GM12872 (cell line): ENCODE measurements at regions not wholly inside any gene's neighbourhood (a gene's known extent, or its start where the extent isn't known, plus 50 kb on each side); places are given as distances from the start of the nearest gene placed in this dataset.

Source experiments
- TF ChIP-seq, protein P1 (sequence below): IDR thresholded peaks from 3 replicates; pipeline ENCODE4 v1.5.1; 2011; ENCODE audit warnings: low read depth, mild to moderate bottlenecking, low read length, moderate library complexity; ENCODE audit not compliant: insufficient read depth

DNA sequence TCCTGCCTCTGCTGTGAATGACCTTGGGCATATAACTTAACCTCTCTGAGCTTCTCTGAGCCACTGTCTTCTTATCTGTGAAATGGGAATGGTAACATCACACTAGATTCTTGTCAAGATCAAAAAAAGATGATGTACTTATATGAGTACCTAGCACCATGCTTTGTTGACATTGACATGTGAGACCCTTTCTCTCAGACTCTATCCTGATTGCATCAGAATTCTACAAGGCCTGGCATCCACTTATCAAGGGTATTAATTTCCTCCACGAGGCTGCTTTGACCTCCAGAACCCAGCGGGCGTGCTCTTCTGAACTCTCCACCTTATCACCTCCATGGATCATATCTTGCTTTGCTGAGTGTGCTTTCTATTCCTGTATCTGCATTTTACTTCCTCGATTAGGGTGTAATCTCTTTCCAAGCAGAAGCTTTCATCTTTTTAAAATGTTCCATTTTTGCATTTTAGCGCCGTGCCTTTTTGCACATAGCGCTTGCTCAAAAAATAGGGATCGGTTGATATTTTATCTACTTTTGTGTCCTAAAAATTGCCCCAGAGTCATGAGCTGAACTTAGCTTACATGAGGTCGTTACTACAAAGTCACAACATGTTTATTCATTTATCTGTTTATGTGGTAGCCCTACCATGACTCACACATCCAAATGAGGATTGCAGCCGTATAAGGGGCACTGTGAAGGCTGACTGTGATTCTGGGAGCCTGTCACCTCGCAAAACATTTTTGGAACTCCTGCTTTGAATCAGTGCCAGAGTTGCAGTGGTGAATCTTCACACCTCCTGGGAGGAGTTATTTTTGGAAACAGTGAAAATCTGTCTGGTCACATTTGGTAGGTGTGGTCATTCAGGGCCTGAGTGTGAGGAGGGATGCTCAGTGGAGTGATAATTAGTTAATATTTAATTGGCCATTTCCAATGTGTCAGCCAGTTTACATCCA lies 63.2 kb downstream of the IER5 start:
- TF ChIP-seq, protein P1, sequence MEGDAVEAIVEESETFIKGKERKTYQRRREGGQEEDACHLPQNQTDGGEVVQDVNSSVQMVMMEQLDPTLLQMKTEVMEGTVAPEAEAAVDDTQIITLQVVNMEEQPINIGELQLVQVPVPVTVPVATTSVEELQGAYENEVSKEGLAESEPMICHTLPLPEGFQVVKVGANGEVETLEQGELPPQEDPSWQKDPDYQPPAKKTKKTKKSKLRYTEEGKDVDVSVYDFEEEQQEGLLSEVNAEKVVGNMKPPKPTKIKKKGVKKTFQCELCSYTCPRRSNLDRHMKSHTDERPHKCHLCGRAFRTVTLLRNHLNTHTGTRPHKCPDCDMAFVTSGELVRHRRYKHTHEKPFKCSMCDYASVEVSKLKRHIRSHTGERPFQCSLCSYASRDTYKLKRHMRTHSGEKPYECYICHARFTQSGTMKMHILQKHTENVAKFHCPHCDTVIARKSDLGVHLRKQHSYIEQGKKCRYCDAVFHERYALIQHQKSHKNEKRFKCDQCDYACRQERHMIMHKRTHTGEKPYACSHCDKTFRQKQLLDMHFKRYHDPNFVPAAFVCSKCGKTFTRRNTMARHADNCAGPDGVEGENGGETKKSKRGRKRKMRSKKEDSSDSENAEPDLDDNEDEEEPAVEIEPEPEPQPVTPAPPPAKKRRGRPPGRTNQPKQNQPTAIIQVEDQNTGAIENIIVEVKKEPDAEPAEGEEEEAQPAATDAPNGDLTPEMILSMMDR = no peak

DNA sequence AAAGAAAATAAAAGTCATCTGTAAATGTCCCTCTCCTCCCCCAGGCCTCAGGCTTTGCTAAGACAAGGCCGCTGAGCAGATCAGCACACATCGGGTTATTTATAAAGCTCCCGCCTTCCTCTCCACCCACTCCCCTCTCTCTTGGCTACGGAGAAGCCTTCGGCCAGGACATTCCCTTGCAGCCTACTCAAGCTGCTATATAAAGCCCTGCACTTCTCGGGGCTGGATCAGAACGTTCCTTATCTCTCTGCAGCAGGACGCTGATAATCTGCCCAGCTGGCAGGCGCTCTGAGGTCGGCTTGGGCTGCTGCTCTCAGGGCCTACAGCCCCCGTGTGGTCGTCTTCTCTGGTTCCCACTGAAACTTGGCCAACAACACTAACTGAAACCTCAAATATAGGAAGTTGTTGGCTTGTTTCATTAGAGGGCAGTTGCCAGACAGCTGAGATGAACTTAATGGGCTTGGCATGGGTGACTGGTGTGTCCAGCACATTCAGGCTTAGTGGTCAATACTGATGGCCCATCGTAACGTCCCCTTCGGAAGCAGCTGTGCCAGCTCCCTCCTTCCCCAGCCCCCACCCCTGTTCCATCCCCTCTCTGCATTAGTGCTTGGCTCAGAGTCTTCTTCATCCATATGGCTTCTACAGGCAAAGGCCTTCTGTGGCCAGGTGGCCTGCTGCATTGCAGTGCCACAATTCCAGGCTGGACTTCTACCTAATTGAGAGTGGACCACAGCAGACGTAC lies 64.6 kb downstream of the IER5 start:
- TF ChIP-seq, protein P1 = peak; percentile 55

DNA sequence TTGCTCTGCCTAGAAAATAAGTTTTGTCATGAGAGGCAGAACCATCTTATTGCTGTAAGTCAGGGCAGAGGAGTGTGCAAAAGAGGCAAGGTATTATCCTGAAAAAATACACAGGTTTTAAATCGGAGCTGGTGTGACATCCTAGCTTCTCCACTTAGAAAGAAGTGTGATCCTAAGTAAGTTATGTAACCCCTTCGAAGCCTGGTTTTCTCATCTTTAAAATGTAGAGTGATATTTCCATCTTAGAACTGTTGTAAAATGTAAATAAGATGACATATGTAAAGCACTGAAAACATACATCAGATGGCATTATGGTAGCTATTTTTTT lies 65.1 kb downstream of the IER5 start:
- TF ChIP-seq, protein P1 = no peak

DNA sequence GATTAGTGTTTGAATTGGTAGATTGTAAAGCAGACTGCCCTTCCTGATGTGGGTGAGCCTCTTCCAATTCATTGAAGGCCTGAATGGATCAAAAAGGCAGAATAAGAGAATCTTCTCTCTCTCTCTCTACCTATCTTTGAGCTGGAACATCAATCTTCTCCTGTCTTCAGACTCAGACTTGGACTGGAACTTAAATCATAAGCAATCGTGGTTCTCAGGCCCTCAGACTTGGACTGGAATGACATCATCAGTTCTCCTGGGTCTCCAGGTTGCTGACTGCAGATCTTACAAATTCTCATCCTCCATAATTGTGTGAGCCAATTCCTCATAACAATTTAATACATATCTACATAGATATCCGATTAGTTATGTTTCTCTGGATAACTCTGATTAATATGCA lies 66.8 kb downstream of the IER5 start:
- TF ChIP-seq, protein P1 = no peak

DNA sequence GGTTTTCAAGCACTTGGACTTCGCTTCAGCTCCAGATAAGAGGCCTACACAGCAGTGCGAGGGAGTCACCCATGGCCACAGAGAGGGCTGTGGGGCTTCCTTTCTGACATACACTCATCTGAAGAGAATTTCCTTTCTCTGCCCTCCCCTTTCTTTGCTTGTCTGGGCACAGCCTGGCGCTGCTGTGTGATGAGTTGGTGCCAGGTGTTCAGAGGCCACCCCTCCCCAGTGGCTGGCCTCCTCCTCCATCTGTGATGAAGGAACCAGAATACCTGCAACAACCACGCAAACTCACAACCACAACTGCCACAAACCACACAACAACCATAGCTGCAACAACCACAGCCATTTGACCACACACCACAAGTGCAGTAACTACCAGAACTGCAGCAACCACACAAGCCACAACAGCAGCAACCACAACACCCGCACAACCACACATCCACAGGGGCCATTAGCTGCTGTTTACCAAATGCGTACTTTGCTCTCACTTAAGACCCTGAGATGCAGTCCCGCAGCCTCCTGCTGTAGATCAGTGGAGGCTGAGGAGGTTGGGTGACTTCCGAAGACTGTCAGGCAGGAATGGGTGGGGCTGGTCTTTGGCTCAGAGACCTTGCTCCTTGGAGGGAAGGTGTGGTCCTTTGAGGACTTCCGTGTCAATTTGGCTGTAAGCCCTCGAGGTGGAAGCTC lies 71.1 kb downstream of the IER5 start:
- TF ChIP-seq, protein P1 = no peak

DNA sequence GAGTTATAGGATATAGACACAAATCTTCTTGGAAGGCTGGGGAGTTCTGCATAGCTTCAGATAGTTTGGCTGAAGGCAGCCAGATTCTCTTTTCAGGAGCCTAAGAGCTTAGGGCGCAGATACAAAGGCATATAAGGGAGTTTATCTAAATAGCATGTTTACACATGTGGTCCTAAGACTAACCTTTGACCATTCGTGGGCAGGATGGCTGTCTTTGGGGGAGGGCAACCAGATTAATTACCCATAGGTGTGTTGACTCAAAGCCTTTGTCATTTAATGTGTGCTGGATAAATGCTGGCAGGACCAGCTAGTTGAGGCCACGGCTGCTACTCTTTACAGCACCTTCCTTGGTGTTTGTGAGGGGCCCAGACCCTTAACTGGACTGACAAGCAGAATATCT lies 71.8 kb downstream of the IER5 start:
- TF ChIP-seq, protein P1 = no peak

DNA sequence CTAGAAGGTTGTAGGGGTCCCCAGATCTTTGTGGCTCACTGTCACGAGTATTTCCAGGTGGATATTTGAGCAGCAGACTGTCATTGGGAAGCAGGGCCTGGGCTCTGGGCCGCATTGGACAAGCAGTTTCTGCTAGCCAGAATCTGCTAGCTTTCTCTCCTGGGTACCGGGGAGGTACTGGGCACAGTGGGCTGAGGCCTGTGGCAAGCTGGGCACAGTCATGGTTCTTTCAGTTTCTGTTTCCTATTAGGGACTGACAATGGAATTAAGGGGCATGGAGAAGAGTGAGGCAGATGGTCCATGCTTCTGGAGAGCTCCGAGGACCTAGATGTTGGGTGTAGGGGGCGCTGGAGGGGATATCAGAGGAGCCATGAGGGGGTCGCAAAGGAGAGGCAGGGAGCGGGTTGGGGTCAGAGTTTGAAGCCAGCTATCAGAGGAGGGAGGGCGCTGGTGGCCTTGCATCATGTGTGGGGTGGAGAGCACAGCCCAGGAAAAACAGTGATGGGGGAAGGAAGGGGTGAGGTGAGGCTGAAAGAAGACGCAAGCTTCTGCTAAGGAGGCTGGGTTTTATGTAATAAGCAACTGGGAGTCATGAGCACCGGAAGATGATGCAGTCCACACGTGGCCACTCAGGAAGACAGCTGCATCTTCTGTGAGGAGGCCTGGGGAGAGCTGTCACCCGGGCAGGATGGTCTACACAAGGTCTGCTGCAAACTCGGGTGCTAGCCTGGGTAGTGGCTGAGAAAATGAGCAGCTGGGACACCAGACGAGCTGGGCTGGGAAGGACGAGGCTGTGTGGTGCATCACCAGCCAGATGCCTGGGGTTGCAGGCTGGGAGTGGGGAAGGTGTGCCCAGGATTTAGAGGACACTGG lies 72.7 kb downstream of the IER5 start:
- TF ChIP-seq, protein P1 = no peak
